Stimulated activated CD4-positive, alpha-beta T cell treated with anti-CD3 and anti-CD28 coated beads, Interleukin-15, amount 100 ng/mL, for 1 hour (primary cell): ENCODE measurements at regions not wholly inside any gene's neighbourhood (a gene's known extent, or its start where the extent isn't known, plus 50 kb on each side); places are given as distances from the start of the nearest gene placed in this dataset.

Experiments used
- DNase-seq, 2 donors: peaks; one replicate each; pipeline ENCODE4 v3.0.0-alpha.2; 2020; ENCODE audit warnings: low read depth in 1 of 2, low spot score in 1 of 2

GRCh38 chr7:16065939-16066338 is 355.4 kb downstream of the CRPPA start:
- no peak for DNase-seq

DNA sequence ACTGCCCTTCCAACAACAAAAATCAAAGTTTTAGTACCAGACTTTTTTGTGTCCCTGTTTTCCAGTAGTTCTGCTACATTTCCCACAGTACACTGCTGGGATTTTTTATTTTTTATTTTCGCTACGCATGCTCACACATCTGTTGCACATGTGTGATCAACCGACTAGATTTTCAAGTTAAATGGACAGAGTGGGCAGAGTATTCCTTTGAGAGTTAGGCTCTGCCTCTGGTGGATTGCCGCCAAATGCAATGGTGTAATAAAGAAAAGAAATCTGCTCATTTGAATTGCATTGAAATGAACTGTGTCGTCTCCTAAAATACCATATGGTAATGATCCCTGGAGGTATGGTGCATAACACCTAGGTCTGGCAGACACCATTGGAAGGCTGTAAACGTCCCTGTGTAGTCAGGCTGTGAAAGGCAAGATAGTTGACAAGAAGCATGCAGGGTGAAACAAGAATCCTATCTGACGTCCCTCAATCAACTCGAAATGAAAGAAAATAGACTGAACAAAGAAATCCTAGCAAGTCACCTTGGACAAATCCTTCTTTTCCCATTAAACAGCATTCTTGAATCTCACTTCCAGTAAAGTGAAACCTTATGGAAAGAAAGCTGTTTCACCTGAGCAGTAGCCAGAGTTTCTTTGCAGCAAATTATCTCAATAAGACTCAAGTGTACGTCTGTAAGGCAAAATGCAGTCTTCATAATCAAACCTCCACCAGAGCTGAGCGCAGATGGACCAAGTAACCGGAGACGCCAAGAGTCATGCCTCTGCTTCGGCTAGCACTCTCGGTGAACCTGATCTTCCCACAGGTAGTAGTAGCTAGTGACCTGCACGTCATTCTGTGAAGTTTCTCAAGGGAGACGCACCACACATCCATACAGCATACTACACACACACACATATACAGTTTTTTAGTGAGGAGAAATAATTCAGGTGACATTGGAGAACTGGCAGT is 357.3 kb downstream of the CRPPA start:
- no peak for DNase-seq

GRCh38 chr7:16063221-16063620 is 358.1 kb downstream of the CRPPA start:
- no peak for DNase-seq

- DNase-seq: no peak
Measured at GRCh38 chr7:16062269-16062668, 359.1 kb downstream of the CRPPA start.

GRCh38 chr7:16061630-16062029 is 359.7 kb downstream of the CRPPA start:
- DNase-seq: no peak

- DNase-seq: no peak
Measured at GRCh38 chr7:16061011-16061410, 360.3 kb downstream of the CRPPA start.

DNA sequence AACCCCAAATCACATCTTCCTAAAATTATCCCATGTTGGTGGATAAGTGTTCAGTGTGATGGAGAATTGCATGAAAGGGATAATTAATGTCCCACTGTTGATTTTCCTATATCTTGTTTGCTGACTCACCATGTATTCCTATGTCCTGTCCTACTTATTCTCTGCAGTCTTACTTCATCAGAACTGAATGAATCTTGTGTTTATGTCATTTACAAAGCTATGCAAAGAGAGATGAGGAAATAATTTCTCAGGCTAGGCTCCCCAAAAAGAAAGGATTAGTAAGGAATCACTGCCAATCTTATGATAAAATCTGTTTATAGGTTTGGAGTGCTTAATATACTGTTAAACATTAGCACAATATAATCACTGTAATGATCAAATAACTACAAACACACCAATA is 360.8 kb downstream of the CRPPA start:
- DNase-seq: no peak

- DNase-seq: no peak
Measured at GRCh38 chr7:16055263-16055976, 365.9 kb downstream of the CRPPA start.

GRCh38 chr7:16051561-16052255 is 365.2 kb upstream of the MEOX2 start:
- no peak for DNase-seq

GRCh38 chr7:16046041-16046440 is 359.6 kb upstream of the MEOX2 start:
- no peak for DNase-seq

DNA sequence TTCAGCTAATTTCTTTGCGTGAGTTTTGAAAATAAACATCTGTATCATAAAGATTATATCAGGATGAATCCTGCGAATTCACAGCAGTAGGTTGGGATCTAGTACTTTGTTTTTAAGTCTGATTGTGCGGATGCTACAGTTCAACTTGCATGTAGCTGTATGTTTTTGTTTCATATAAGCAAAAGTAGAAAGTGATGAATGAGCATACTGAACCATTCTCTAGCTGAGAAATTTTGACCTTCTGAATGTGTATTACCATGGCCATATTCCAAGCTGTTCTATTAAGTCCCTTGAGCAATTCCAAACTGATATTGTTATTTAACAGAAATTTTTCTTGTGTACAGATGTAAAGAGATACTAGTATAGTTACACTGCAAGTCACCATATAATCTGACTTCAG is 358.8 kb upstream of the MEOX2 start:
- no peak for DNase-seq

DNA sequence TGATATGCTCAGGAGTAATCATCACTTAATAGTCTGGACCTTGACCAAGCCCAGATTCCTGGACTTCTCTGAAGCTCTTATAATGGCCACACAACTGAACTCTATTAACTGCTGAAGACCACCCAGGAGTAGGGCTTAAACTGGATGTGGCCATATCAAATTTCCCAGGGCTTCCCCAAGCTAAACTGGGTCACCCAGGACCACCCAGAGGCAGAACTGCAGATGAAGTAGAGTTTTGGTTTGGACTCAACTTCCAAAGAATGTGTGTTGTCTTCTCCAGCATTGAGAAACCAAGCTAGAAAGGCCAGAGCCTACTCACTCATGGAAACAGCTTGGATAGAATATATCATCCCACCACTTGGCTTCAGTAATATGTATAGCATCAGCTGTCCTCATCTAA is 358.2 kb upstream of the MEOX2 start:
- DNase-seq: no peak

DNA sequence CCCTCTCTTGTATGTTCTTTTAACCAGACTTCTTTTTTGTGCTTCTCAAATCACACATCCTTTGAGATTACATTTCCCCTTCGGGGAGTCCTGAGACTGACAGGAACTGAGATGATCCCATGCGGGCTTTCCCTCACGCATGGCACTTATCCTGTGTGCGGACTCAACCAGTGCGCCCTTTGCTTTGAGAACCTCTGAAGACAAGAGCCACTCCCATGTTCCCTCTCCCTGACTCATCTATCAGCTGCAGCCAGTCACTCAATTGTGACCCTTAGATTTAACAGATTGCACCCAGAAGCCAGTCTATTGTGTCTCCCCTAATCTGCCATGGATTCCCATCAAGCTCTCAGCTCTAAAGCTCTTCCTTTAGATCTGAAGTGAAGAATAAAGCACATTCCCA is 353.9 kb upstream of the MEOX2 start:
- no peak for DNase-seq

- DNase-seq: no peak
Measured at GRCh38 chr7:16038906-16039305, 352.4 kb upstream of the MEOX2 start.

- DNase-seq: no peak
Measured at GRCh38 chr7:16035392-16035791, 348.9 kb upstream of the MEOX2 start.

DNA sequence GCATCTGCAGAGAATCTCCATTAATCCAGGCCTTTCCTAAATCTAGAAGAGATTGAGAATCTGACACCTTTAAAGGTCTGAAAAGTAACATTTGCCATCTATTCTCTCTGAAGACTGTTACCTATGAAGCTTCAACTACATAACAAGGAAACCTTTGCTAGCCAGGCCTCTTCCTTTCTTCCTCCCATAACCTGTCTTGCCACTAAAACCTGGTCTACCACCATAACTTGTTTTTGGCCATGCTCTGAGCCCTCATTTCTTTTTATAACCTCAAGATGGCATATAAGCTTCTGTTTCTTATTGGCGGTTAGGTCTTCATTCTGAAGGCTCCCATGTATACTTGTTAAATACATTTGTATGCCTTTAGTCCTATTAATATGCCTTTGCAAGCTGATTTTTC is 348.4 kb upstream of the MEOX2 start:
- DNase-seq: no peak

DNA sequence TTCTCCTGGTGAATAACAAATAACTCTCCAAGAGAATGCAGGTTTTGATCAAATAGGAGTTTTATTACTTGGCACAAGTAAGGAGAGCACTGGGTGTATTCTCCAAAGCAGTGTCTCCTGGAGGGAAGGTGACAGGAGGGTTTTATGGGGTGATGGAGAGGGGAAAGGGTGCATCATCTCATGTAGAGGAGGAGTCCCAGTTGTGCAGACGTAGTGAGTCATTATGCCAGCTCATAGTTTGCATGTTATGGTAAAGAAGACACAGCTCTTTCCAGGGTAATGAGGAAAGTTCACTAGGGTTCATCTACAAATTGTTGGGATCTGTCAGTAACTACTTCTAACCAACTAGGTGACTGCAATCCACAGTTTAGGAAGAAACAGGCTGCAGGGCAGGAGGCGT is 347.9 kb upstream of the MEOX2 start:
- DNase-seq: no peak

DNA sequence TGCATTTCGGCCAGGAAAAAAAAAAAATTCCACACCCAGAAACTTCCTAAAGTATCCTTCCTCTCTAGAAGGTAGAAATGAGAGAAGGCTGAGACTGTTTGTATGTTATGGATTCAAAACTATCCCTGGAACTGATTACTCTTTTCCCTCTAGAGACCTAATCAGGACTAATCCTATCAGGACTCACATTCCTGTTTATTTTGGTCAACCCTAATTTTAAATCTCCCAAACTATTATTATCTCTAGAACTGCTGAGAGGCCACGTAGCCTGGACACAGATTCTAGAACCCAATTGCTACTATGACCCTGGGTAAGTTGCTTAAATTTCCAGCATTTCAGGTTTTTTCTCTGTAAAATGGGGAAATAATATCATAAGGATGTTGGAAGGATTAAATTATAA is 346.8 kb upstream of the MEOX2 start:
- no peak for DNase-seq

DNA sequence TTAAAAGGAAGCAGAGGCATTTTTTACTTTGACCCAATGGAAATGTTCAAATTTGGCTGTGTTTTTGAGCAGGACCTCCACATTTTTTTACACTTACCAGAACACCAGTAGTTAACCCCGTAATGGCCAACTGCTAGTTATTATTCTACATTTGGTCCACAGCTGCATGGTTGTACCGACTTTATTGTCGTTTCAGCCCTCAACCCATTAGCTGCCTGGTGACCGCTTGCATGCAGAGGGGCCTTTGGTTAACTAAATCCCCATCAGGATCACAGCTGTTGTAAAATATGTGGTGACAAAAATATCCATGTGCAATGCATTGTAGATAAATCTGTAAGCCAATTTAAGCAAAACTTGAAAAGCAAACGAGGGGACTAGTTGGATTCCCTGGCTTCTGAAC is 342.2 kb upstream of the MEOX2 start:
- DNase-seq: no peak

GRCh38 chr7:16028103-16028502 is 341.6 kb upstream of the MEOX2 start:
- no peak for DNase-seq

DNA sequence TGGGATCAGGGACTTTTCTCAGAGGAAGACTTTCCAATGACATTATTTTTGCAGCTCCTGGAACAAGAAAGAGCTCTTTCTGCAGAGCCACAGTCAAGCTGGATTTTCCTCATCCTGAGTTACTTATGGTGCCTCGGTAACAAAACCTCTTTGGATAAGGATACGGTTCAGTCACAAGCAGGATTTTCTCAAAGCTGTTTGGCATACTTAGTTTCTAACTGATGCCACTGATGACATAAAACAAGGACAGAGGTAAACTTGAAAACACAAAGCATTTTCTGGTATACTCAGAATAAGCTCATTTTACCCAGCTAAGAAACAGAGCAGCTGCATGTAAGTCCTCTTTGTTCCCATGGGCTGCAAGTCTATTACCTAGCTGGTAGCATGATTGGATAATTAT is 340.9 kb upstream of the MEOX2 start:
- no peak for DNase-seq
